HL-60 (cell line): ENCODE measurements at regions not wholly inside any gene's neighbourhood (a gene's known extent, or its start where the extent isn't known, plus 50 kb on each side); places are given as distances from the start of the nearest gene placed in this dataset.

Experiments used
- DNase-seq, 2 experiments: peaks; one replicate each; pipeline ENCODE4 v3.0.0-alpha.2; 2010 to 2020; ENCODE audit warnings: low read depth in 1 of 2, low spot score in 1 of 2
- H3K27ac ChIP-seq: fragments of 250-450 bp; sonication (Bioruptor Pico); replicated peaks from 2 replicates; pipeline ENCODE4 v1.5.1; 2020; ENCODE audit warnings: mild to moderate bottlenecking, moderate library complexity
- H3K27me3 ChIP-seq: fragments of 250-450 bp; sonication (Bioruptor Pico); 2 replicates; pipeline ENCODE4 v1.5.1; 2021; ENCODE audit warnings: mild to moderate bottlenecking, moderate library complexity; ENCODE audit not compliant: insufficient read depth, poor library complexity, severe bottlenecking
- H3K4me3 ChIP-seq: replicated peaks from 2 replicates; pipeline ENCODE4 v1.5.1; 2011; ENCODE audit warnings: mild to moderate bottlenecking, control low read depth, low read length; ENCODE audit not compliant: insufficient read depth
- GABPA ChIP-seq: IDR thresholded peaks from 2 replicates; pipeline ENCODE4 v1.6.1; 2012; ENCODE audit warnings: low read depth
- POLR2AphosphoS5 ChIP-seq: IDR thresholded peaks from 2 replicates; pipeline ENCODE4 v1.6.1; 2012; ENCODE audit warnings: low read depth
- REST ChIP-seq: IDR thresholded peaks from 2 replicates; pipeline ENCODE4 v1.6.1; 2012; ENCODE audit warnings: low read depth; ENCODE audit not compliant: insufficient replicate concordance
- SPI1 ChIP-seq: IDR thresholded peaks from 2 replicates; pipeline ENCODE4 v1.6.1; 2012; ENCODE audit warnings: low read depth, mild to moderate bottlenecking, borderline replicate concordance
- TF ChIP-seq, protein P1 (sequence below): IDR thresholded peaks from one replicate; pipeline ENCODE4 v1.5.1; 2011; ENCODE audit warnings: low read length, control low read depth, inconsistent platforms; ENCODE audit not compliant: insufficient read depth

DNA sequence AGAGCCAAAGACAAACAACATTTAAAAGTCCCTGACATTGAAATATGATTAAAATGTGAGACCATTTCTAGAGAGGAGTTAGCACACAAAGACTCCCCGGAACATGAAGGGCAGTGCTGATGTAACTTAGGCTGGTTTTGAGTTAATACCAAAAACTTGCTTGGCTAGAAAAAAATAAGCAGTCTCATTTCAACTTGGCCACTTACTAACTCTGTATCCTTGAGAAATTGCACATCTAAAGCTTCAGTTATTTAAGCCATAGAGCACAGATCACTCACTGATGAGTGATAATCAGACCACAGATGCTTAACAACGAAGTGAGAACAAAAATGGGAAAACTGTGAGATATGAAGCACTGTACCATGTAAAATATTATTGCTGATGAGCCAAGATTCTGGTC, 65.9 kb upstream of the MAOA start:
- Histone ChIP-seq H3K27ac (no peak overlapping the region), H3K4me3 (no peak overlapping the region), H3K27me3 (no peaks in the 10 kb centered on the region)
- TF ChIP-seq SPI1 (no peak), POLR2AphosphoS5 (no peak), REST (no peak), GABPA (no peak)
- TF ChIP-seq, protein P1, sequence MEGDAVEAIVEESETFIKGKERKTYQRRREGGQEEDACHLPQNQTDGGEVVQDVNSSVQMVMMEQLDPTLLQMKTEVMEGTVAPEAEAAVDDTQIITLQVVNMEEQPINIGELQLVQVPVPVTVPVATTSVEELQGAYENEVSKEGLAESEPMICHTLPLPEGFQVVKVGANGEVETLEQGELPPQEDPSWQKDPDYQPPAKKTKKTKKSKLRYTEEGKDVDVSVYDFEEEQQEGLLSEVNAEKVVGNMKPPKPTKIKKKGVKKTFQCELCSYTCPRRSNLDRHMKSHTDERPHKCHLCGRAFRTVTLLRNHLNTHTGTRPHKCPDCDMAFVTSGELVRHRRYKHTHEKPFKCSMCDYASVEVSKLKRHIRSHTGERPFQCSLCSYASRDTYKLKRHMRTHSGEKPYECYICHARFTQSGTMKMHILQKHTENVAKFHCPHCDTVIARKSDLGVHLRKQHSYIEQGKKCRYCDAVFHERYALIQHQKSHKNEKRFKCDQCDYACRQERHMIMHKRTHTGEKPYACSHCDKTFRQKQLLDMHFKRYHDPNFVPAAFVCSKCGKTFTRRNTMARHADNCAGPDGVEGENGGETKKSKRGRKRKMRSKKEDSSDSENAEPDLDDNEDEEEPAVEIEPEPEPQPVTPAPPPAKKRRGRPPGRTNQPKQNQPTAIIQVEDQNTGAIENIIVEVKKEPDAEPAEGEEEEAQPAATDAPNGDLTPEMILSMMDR, result no peak
- no peak for DNase-seq

GRCh38 chrX:43592597-43592996, 63.5 kb upstream of the MAOA start:
- DNase-seq, result no peak
- H3K4me3 ChIP-seq, result no peak overlapping the region
- no peaks in the 10 kb centered on the region for H3K27me3 ChIP-seq
- TF ChIP-seq, protein P1, result no peak
- TF ChIP-seq REST, result no peak
- TF ChIP-seq POLR2AphosphoS5, result no peak
- no peak for TF ChIP-seq GABPA
- TF ChIP-seq SPI1, result no peak
- H3K27ac ChIP-seq, result no peak overlapping the region

GRCh38 chrX:43595931-43596330, 60.2 kb upstream of the MAOA start:
- Histone ChIP-seq H3K27ac (no peak overlapping the region), H3K27me3 (no peaks in the 10 kb centered on the region), H3K4me3 (no peak overlapping the region)
- DNase-seq, result peak in 1 of 2 experiments; percentile 28
- TF ChIP-seq, protein P1, result no peak
- TF ChIP-seq SPI1 (no peak), GABPA (no peak), POLR2AphosphoS5 (no peak), REST (no peak)
